ENCODE measurements at regions not wholly inside any gene's neighbourhood (a gene's known extent, or its start where the extent isn't known, plus 50 kb on each side); places are given as distances from the start of the nearest gene placed in this dataset.

GRCh38 chr6:138038142-138038870 lies 68.9 kb downstream of the PERP start:
- 88% methylated on average over 5 of the region's 7 CpGs for WGBS (ENCODE audit: insufficient coverage)
- ChIA-PET CTCF (no interaction called here), POLR2A (interaction anchor here in 1 of 2 donors (0.5 kb wide), 1 partner anchor 18 kb away, joined by 4 read pairs; no protein-coding TSS in a partner anchor)
- no peak for ATAC-seq (replicated peaks in 1 of 4)
- Histone ChIP-seq H3K36me3 (ENCODE audit: control insufficient read depth in 2 of 2, extremely low read depth in 1 of 2, insufficient read depth in 1 of 2, low read length in 1 of 2) (no peaks in the 10 kb centered on the region), H3K9me3 (no peaks in the 10 kb centered on the region), H3K4me1 (ENCODE audit: control insufficient read depth in 1 of 2, extremely low read depth in 1 of 2, insufficient read depth in 2 of 2, low read length in 2 of 2) (no peaks in the 10 kb centered on the region), H3K27ac (ENCODE audit: low read length) (no peak overlapping the region), H3K27me3 (replicated peaks in 1 of 2; ENCODE audit: control insufficient read depth in 2 of 2, extremely low read depth in 1 of 2, insufficient read depth in 2 of 2, low read length in 1 of 2) (no peaks in the 10 kb centered on the region), H3K4me3 (ENCODE audit: control insufficient read depth in 1 of 2, extremely low read depth in 1 of 2, low read length in 1 of 2) (no peak overlapping the region)
- Mint-ChIP-seq H3K36me3 (no peaks in the 10 kb centered on the region), H3K9me3 (peaks cover 0 to 10% (median 0%) of the 10 kb centered on the region in 3 donors), H3K27me3 (peaks cover 0 to 3% of the 10 kb centered on the region in 2 donors), H3K4me1 (no peaks in the 10 kb centered on the region), H3K27ac (no peak overlapping the region), H3K4me3 (no peak overlapping the region)
- no peak for DNase-seq
